ENCODE measurements at regions not wholly inside any gene's neighbourhood (a gene's known extent, or its start where the extent isn't known, plus 50 kb on each side); places are given as distances from the start of the nearest gene placed in this dataset.

DNA sequence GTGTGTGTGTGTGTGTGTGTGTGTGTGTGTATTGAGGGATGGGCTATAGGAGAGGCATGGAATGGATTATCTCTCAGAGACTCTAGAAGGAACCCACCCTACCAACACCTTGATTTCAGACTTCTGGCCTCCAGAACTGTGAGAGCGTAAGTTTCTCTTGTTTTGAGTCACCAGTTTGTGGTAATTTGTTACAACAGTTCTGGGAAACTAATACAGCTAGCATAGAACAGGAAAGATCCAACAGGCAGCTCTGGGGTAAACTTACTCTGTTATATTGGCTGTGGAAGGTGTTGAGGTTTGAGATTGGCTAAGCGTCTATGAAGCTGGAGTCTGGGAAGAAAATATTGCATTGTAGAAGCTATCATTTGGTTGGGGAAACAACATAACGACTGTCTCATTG is 334.3 kb downstream of the AACS start:
- TF ChIP-seq, protein P1, sequence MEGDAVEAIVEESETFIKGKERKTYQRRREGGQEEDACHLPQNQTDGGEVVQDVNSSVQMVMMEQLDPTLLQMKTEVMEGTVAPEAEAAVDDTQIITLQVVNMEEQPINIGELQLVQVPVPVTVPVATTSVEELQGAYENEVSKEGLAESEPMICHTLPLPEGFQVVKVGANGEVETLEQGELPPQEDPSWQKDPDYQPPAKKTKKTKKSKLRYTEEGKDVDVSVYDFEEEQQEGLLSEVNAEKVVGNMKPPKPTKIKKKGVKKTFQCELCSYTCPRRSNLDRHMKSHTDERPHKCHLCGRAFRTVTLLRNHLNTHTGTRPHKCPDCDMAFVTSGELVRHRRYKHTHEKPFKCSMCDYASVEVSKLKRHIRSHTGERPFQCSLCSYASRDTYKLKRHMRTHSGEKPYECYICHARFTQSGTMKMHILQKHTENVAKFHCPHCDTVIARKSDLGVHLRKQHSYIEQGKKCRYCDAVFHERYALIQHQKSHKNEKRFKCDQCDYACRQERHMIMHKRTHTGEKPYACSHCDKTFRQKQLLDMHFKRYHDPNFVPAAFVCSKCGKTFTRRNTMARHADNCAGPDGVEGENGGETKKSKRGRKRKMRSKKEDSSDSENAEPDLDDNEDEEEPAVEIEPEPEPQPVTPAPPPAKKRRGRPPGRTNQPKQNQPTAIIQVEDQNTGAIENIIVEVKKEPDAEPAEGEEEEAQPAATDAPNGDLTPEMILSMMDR (IDR thresholded peaks at IDR 0.05), result no peak
- TF ChIP-seq POLR2A (IDR thresholded peaks at IDR 0.05), result no peak
- no peak for TF ChIP-seq EP300 (IDR thresholded peaks at IDR 0.05)
- TF ChIP-seq POLR2AphosphoS5 (IDR thresholded peaks at IDR 0.05), result no peak

Measured in stomach (tissue), 4 donors.